NCI-H345 (cell line): ENCODE measurements at regions not wholly inside any gene's neighbourhood (a gene's known extent, or its start where the extent isn't known, plus 50 kb on each side); places are given as distances from the start of the nearest gene placed in this dataset.
"Not testable (repeated sequence)": the region's sequence is repeated elsewhere in the genome, so short reads cannot be mapped to it uniquely, and the experiment has no call there.

ENCODE experiments used
- DNase-seq: peaks from one replicate; lab custom pipeline; 2025; lab: John Stamatoyannopoulos, UW

GRCh38 chr3:128549283-128550112, 56.5 kb upstream of the GATA2 start:
- no peak for DNase-seq

- no peak for DNase-seq
Measured at GRCh38 chr3:128548426-128549282, 55.7 kb upstream of the GATA2 start.

DNA sequence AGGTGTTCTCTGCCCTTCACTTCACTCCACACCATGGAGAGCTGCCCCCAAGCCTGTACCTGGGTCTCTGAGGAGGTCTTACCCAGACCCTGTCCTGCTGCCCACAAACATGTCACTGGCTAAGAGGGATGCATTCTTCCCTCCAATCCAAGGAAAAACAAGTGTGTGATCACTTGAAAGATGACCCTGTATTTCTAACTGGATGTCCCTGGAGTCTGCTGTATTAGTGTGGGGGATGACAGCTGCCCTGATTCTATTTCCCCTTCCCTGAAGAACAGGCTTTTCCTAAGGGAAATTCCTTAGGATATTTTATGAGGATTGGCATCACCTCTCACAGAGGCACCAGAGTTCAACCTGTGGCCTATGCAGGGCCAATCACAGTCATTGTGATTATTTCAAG, 55.0 kb upstream of the GATA2 start:
- no peak for DNase-seq

GRCh38 chr3:128547368-128547987, 54.5 kb upstream of the GATA2 start:
- no peak for DNase-seq

GRCh38 chr3:128546646-128547045, 53.6 kb upstream of the GATA2 start:
- no peak for DNase-seq

- no peak for DNase-seq
Measured at GRCh38 chr3:128545120-128545752, 52.2 kb upstream of the GATA2 start.

DNA sequence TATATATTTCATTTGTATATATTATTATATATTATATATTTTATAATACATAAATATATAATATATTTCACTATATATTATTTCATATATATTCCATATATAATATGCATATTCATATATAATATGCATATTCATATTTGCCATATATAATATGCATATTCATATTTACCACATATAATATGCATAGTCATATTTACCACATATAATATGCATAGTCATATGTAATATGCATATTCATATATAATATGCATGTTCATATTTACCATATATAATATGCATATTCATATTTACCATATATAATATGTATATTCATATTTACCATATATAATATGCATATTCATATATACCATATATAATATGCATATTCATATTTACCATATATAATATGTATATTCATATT, 51.2 kb upstream of the GATA2 start:
- no peak for DNase-seq

- DNase-seq = not testable (repeated sequence)
Measured at GRCh38 chr3:128543570-128544174, 50.7 kb upstream of the GATA2 start.
